ENCODE measurements at regions not wholly inside any gene's neighbourhood (a gene's known extent, or its start where the extent isn't known, plus 50 kb on each side); places are given as distances from the start of the nearest gene placed in this dataset.
A peak's percentile ranks its signal among the peaks of the same experiment; 100 is the strongest.

- Histone ChIP-seq H3K4me1 (ENCODE audit: control insufficient read depth, low read depth, low read length) (no peaks in the 10 kb centered on the region), H3K18ac (ENCODE audit: low read length) (no peak overlapping the region), H3K27ac (ENCODE audit: low read depth, low read length) (no peak overlapping the region), H3K9ac (ENCODE audit: low read length) (no peak overlapping the region), H3K79me2 (ENCODE audit: control insufficient read depth, insufficient read depth, low read length) (no peaks in the 10 kb centered on the region), H3K27me3 (ENCODE audit: insufficient read depth, low read length, poor library complexity) (no peaks in the 10 kb centered on the region), H3K4ac (ENCODE audit: low read depth, low read length) (no peak overlapping the region), H3K56ac (ENCODE audit: low read length) (no peak overlapping the region), H2BK15ac (replicated peaks; ENCODE audit: low read depth) (no peak overlapping the region), H4K5ac (ENCODE audit: low read length) (no peak overlapping the region), H2BK5ac (ENCODE audit: low read length) (no peak overlapping the region), H3K4me3 (ENCODE audit: low read length) (no peak overlapping the region), H3K79me1 (ENCODE audit: low read length) (no peaks in the 10 kb centered on the region), H2AK5ac (ENCODE audit: low read length) (no peak overlapping the region), H3K36me3 (ENCODE audit: control insufficient read depth, insufficient read depth, low read length) (no peaks in the 10 kb centered on the region), H4K8ac (ENCODE audit: low read depth, low read length) (no peak overlapping the region), H2BK120ac (ENCODE audit: low read depth, low read length) (no peak overlapping the region), H3K23ac (ENCODE audit: low read length) (no peak overlapping the region), H3K4me2 (ENCODE audit: low read length) (no peak overlapping the region)
- peak; percentile 83 for DNase-seq
- no CpG with 5 or more reads among the region's 4 CpGs for WGBS (ENCODE audit: extremely low coverage, insufficient coverage, low lambda C conversion rate)
Observed at GRCh38 chr4:142913461-142914030, 67.4 kb upstream of the INPP4B start.

GRCh38 chr4:142917678-142918077 is 71.6 kb upstream of the INPP4B start:
- Histone ChIP-seq H3K23ac (ENCODE audit: low read length) (no peak overlapping the region), H2AK5ac (ENCODE audit: low read length) (no peak overlapping the region), H3K56ac (ENCODE audit: low read length) (no peak overlapping the region), H4K8ac (ENCODE audit: low read depth, low read length) (no peak overlapping the region), H2BK5ac (ENCODE audit: low read length) (no peak overlapping the region), H3K27ac (ENCODE audit: low read depth, low read length) (no peak overlapping the region), H3K4me2 (ENCODE audit: low read length) (no peak overlapping the region), H3K4me1 (ENCODE audit: control insufficient read depth, low read depth, low read length) (no peaks in the 10 kb centered on the region), H3K4me3 (ENCODE audit: low read length) (no peak overlapping the region), H3K9ac (ENCODE audit: low read length) (no peak overlapping the region), H2BK120ac (ENCODE audit: low read depth, low read length) (no peak overlapping the region), H3K79me2 (ENCODE audit: control insufficient read depth, insufficient read depth, low read length) (no peaks in the 10 kb centered on the region), H3K36me3 (ENCODE audit: control insufficient read depth, insufficient read depth, low read length) (no peaks in the 10 kb centered on the region), H4K5ac (ENCODE audit: low read length) (no peak overlapping the region), H3K18ac (ENCODE audit: low read length) (no peak overlapping the region), H3K79me1 (ENCODE audit: low read length) (no peaks in the 10 kb centered on the region), H2BK15ac (replicated peaks; ENCODE audit: low read depth) (no peak overlapping the region), H3K4ac (ENCODE audit: low read depth, low read length) (no peak overlapping the region), H3K27me3 (ENCODE audit: insufficient read depth, low read length, poor library complexity) (no peaks in the 10 kb centered on the region)
- no CpG with 5 or more reads among the region's 4 CpGs for WGBS (ENCODE audit: extremely low coverage, insufficient coverage, low lambda C conversion rate)
- DNase-seq: no peak

DNA sequence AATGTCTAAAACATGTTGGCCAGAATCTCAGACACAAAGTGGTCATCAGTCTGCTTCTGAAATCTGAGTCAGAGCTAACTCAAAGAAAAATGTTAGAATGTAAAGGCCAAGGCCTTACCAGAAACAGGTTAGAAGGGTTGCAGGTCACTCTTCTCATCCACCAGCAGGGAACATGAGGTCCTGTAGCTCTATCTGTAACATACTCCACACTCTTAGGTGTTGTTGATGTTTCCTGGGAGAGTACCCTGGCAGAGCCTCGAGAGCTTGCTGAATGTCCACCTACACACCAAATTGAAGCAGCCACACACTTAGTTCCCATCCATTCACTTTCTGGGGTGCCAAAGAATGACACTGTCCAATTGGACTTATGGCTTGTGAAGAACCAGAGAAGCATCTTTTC is 76.6 kb upstream of the INPP4B start:
- no CpG with 5 or more reads among the region's 1 CpG for WGBS (ENCODE audit: extremely low coverage, insufficient coverage, low lambda C conversion rate)
- no peak overlapping the region for H3K4me3 ChIP-seq (ENCODE audit: low read length)
- no peaks in the 10 kb centered on the region for H3K36me3 ChIP-seq (ENCODE audit: control insufficient read depth, insufficient read depth, low read length)

GRCh38 chr4:142923619-142924018 is 77.5 kb upstream of the INPP4B start:
- DNase-seq: no peak
- Histone ChIP-seq H3K56ac (ENCODE audit: low read length) (no peak overlapping the region), H3K4me1 (ENCODE audit: control insufficient read depth, low read depth, low read length) (no peaks in the 10 kb centered on the region), H2BK5ac (ENCODE audit: low read length) (no peak overlapping the region), H3K4ac (ENCODE audit: low read depth, low read length) (no peak overlapping the region), H2BK15ac (replicated peaks; ENCODE audit: low read depth) (no peak overlapping the region), H3K23ac (ENCODE audit: low read length) (no peak overlapping the region), H4K5ac (ENCODE audit: low read length) (no peak overlapping the region), H3K27ac (ENCODE audit: low read depth, low read length) (no peak overlapping the region), H3K27me3 (ENCODE audit: insufficient read depth, low read length, poor library complexity) (no peaks in the 10 kb centered on the region), H3K4me2 (ENCODE audit: low read length) (no peak overlapping the region), H4K8ac (ENCODE audit: low read depth, low read length) (no peak overlapping the region), H3K79me1 (ENCODE audit: low read length) (no peaks in the 10 kb centered on the region), H3K36me3 (ENCODE audit: control insufficient read depth, insufficient read depth, low read length) (no peaks in the 10 kb centered on the region), H2AK5ac (ENCODE audit: low read length) (no peak overlapping the region), H3K18ac (ENCODE audit: low read length) (no peak overlapping the region), H3K4me3 (ENCODE audit: low read length) (no peak overlapping the region), H3K9ac (ENCODE audit: low read length) (no peak overlapping the region), H2BK120ac (ENCODE audit: low read depth, low read length) (no peak overlapping the region), H3K79me2 (ENCODE audit: control insufficient read depth, insufficient read depth, low read length) (no peaks in the 10 kb centered on the region)

More for the DNA sequence above, 76.6 kb upstream of the INPP4B start:
- no peak for DNase-seq
- no peak overlapping the region for H3K4ac ChIP-seq (ENCODE audit: low read depth, low read length)
- H3K79me1 ChIP-seq (ENCODE audit: low read length): no peaks in the 10 kb centered on the region
- no peak overlapping the region for H3K56ac ChIP-seq (ENCODE audit: low read length)
- H4K5ac ChIP-seq (ENCODE audit: low read length): no peak overlapping the region
- H2BK5ac ChIP-seq (ENCODE audit: low read length): no peak overlapping the region
- no peak overlapping the region for H3K23ac ChIP-seq (ENCODE audit: low read length)
- H3K9ac ChIP-seq (ENCODE audit: low read length): no peak overlapping the region
- no peak overlapping the region for H3K27ac ChIP-seq (ENCODE audit: low read depth, low read length)
- H3K18ac ChIP-seq (ENCODE audit: low read length): no peak overlapping the region
- H2BK15ac ChIP-seq (replicated peaks; ENCODE audit: low read depth): no peak overlapping the region
- H2AK5ac ChIP-seq (ENCODE audit: low read length): no peak overlapping the region
- no peak overlapping the region for H2BK120ac ChIP-seq (ENCODE audit: low read depth, low read length)
- no peak overlapping the region for H4K8ac ChIP-seq (ENCODE audit: low read depth, low read length)
- no peaks in the 10 kb centered on the region for H3K4me1 ChIP-seq (ENCODE audit: control insufficient read depth, low read depth, low read length)
- no peak overlapping the region for H3K4me2 ChIP-seq (ENCODE audit: low read length)
- H3K79me2 ChIP-seq (ENCODE audit: control insufficient read depth, insufficient read depth, low read length): no peaks in the 10 kb centered on the region
- no peaks in the 10 kb centered on the region for H3K27me3 ChIP-seq (ENCODE audit: insufficient read depth, low read length, poor library complexity)

DNA sequence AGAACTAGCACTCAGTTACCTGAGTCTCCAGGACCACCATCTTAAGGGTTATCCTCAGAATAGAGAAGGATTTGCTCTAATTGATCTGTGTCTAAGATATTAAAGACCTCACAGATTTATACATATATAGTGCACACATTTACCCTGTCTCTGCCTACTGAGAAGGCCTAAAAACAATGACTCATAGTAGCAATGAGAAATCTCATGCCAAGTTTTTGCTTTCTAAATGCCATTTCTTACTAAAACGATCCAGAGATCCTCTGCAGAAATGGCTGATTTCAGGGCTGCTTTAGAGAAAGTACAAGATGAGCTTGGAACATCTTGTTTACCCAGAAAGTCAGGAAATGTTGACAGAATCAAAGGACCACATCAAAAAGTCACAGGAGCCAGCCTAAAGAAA is 79.1 kb upstream of the INPP4B start:
- no peaks in the 10 kb centered on the region for H3K27me3 ChIP-seq (ENCODE audit: insufficient read depth, low read length, poor library complexity)
- no peak overlapping the region for H3K18ac ChIP-seq (ENCODE audit: low read length)
- no peak overlapping the region for H2BK120ac ChIP-seq (ENCODE audit: low read depth, low read length)
- no peak overlapping the region for H3K27ac ChIP-seq (ENCODE audit: low read depth, low read length)
- H2AK5ac ChIP-seq (ENCODE audit: low read length): no peak overlapping the region
- H3K9ac ChIP-seq (ENCODE audit: low read length): no peak overlapping the region
- H2BK15ac ChIP-seq (replicated peaks; ENCODE audit: low read depth): no peak overlapping the region
- WGBS (ENCODE audit: extremely low coverage, insufficient coverage, low lambda C conversion rate): no CpG with 5 or more reads among the region's 1 CpG
- no peaks in the 10 kb centered on the region for H3K79me2 ChIP-seq (ENCODE audit: control insufficient read depth, insufficient read depth, low read length)
- H3K36me3 ChIP-seq (ENCODE audit: control insufficient read depth, insufficient read depth, low read length): no peaks in the 10 kb centered on the region
- no peak overlapping the region for H3K4ac ChIP-seq (ENCODE audit: low read depth, low read length)
- no peak overlapping the region for H2BK5ac ChIP-seq (ENCODE audit: low read length)
- H3K56ac ChIP-seq (ENCODE audit: low read length): no peak overlapping the region
- H3K4me1 ChIP-seq (ENCODE audit: control insufficient read depth, low read depth, low read length): no peaks in the 10 kb centered on the region
- H3K4me2 ChIP-seq (ENCODE audit: low read length): no peak overlapping the region
- no peak overlapping the region for H4K5ac ChIP-seq (ENCODE audit: low read length)
- no peak overlapping the region for H4K8ac ChIP-seq (ENCODE audit: low read depth, low read length)
- no peak for DNase-seq
- H3K23ac ChIP-seq (ENCODE audit: low read length): no peak overlapping the region
- H3K4me3 ChIP-seq (ENCODE audit: low read length): no peak overlapping the region
- no peaks in the 10 kb centered on the region for H3K79me1 ChIP-seq (ENCODE audit: low read length)

- Histone ChIP-seq H4K8ac (ENCODE audit: low read depth, low read length) (no peak overlapping the region), H3K56ac (ENCODE audit: low read length) (no peak overlapping the region), H3K36me3 (ENCODE audit: control insufficient read depth, insufficient read depth, low read length) (no peaks in the 10 kb centered on the region), H3K23ac (ENCODE audit: low read length) (no peak overlapping the region), H2BK120ac (ENCODE audit: low read depth, low read length) (no peak overlapping the region), H3K27ac (ENCODE audit: low read depth, low read length) (no peak overlapping the region), H3K4me2 (ENCODE audit: low read length) (no peak overlapping the region), H3K18ac (ENCODE audit: low read length) (no peak overlapping the region), H3K4me1 (ENCODE audit: control insufficient read depth, low read depth, low read length) (no peaks in the 10 kb centered on the region), H3K4ac (ENCODE audit: low read depth, low read length) (no peak overlapping the region), H3K79me1 (ENCODE audit: low read length) (no peaks in the 10 kb centered on the region), H3K9ac (ENCODE audit: low read length) (no peak overlapping the region), H2BK15ac (replicated peaks; ENCODE audit: low read depth) (no peak overlapping the region), H4K5ac (ENCODE audit: low read length) (no peak overlapping the region), H3K4me3 (ENCODE audit: low read length) (no peak overlapping the region), H3K79me2 (ENCODE audit: control insufficient read depth, insufficient read depth, low read length) (no peaks in the 10 kb centered on the region), H2BK5ac (ENCODE audit: low read length) (no peak overlapping the region), H3K27me3 (ENCODE audit: insufficient read depth, low read length, poor library complexity) (no peaks in the 10 kb centered on the region), H2AK5ac (ENCODE audit: low read length) (no peak overlapping the region)
- no CpG with 5 or more reads among the region's 1 CpG for WGBS (ENCODE audit: extremely low coverage, insufficient coverage, low lambda C conversion rate)
- DNase-seq: no peak
Observed at GRCh38 chr4:142927721-142928120, 81.6 kb upstream of the INPP4B start.
